ENCODE measurements at regions not wholly inside any gene's neighbourhood (a gene's known extent, or its start where the extent isn't known, plus 50 kb on each side); places are given as distances from the start of the nearest gene placed in this dataset.

DNA sequence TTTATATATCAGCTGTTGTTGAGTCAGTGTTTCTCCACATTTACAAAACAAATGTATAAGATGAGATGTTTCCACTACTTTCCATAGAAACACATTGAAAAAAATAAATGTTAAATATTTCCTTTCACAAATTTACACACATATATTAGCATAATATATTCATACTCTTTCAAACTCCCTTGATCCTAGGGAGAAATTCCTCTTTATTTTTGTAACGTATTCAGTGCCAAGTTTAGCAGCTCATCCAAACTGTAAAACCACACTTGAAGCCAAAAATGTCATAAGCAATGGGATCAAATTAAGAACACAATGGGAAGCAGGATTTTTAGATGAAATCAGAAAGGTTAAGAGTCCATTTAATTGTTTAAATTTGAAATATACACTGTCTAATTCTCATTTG, 381.1 kb upstream of the MAD2L1 start:
- Histone ChIP-seq H3K36me3 (ENCODE audit: insufficient read depth, low read length) (no peaks in the 10 kb centered on the region), H3F3A (ENCODE audit: insufficient read depth, low read length, poor library complexity, severe bottlenecking) (no peaks in the 10 kb centered on the region), H4K20me1 (ENCODE audit: insufficient read depth) (no peaks in the 10 kb centered on the region), H3K4me2 (ENCODE audit: low read length) (no peak overlapping the region), H3K79me2 (replicated peaks; ENCODE audit: insufficient read depth, low read length) (no peaks in the 10 kb centered on the region), H3K27me3 (ENCODE audit: insufficient read depth, low read depth, low read length) (no peaks in the 10 kb centered on the region), H3K9ac (ENCODE audit: low read length) (no peak overlapping the region), H3K27ac (ENCODE audit: low read length) (no peak overlapping the region), H3K4me3 (ENCODE audit: low read length) (no peak overlapping the region), H3K9me3 (ENCODE audit: low read length) (no peaks in the 10 kb centered on the region), H2AFZ (ENCODE audit: low read depth, low read length) (no peak overlapping the region), H3K9me2 (ENCODE audit: insufficient read depth, low read length) (no peaks in the 10 kb centered on the region)
- TF ChIP-seq SMC3 (conservative IDR thresholded peaks at IDR 0.05; ENCODE audit: poor library complexity): no peak
- no peak for TF ChIP-seq EZH2 (IDR thresholded peaks at IDR 0.05; ENCODE audit: borderline replicate concordance, insufficient read depth, low read length, poor library complexity, severe bottlenecking)
- no peak for TF ChIP-seq CTCF (IDR thresholded peaks at IDR 0.05; ENCODE audit: poor library complexity, severe bottlenecking)
- TF ChIP-seq, protein P1, sequence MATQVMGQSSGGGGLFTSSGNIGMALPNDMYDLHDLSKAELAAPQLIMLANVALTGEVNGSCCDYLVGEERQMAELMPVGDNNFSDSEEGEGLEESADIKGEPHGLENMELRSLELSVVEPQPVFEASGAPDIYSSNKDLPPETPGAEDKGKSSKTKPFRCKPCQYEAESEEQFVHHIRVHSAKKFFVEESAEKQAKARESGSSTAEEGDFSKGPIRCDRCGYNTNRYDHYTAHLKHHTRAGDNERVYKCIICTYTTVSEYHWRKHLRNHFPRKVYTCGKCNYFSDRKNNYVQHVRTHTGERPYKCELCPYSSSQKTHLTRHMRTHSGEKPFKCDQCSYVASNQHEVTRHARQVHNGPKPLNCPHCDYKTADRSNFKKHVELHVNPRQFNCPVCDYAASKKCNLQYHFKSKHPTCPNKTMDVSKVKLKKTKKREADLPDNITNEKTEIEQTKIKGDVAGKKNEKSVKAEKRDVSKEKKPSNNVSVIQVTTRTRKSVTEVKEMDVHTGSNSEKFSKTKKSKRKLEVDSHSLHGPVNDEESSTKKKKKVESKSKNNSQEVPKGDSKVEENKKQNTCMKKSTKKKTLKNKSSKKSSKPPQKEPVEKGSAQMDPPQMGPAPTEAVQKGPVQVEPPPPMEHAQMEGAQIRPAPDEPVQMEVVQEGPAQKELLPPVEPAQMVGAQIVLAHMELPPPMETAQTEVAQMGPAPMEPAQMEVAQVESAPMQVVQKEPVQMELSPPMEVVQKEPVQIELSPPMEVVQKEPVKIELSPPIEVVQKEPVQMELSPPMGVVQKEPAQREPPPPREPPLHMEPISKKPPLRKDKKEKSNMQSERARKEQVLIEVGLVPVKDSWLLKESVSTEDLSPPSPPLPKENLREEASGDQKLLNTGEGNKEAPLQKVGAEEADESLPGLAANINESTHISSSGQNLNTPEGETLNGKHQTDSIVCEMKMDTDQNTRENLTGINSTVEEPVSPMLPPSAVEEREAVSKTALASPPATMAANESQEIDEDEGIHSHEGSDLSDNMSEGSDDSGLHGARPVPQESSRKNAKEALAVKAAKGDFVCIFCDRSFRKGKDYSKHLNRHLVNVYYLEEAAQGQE (IDR thresholded peaks at IDR 0.05; ENCODE audit: borderline replicate concordance): no peak
- TF ChIP-seq TAF1 (IDR thresholded peaks at IDR 0.05; ENCODE audit: low read depth): no peak

DNA sequence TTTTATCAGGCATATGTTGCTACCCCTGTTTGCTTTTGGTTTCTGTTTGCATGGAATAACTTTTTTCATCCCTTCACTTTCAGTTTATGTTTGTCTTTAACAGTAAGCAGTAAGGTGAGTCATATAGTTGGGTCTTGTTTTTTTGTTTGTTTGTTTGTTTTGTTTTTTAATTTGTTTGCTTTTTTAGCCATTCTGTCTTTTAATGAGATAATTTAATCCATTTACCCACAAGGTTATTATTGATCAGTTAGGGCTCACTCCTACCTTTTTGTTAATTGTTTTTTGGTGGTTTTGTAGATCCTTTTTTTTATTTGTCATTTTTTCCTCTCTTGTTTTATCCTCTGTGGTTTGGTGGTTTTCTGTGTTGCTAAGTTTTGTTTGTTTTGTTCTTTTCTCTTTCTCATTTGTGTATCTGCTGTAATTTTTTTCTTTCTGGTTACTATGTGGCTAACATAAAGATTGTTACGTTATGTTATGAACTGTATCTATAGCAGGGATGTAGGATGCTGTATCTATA, 379.5 kb upstream of the MAD2L1 start:
- Histone ChIP-seq H3K9me3 (ENCODE audit: low read length) (no peaks in the 10 kb centered on the region), H2AFZ (ENCODE audit: low read depth, low read length) (no peak overlapping the region), H3K4me2 (ENCODE audit: low read length) (no peak overlapping the region), H3K4me3 (ENCODE audit: low read length) (no peak overlapping the region), H3K79me2 (replicated peaks; ENCODE audit: insufficient read depth, low read length) (no peaks in the 10 kb centered on the region), H3K36me3 (ENCODE audit: insufficient read depth, low read length) (no peaks in the 10 kb centered on the region), H3K27me3 (ENCODE audit: insufficient read depth, low read depth, low read length) (no peaks in the 10 kb centered on the region), H3F3A (ENCODE audit: insufficient read depth, low read length, poor library complexity, severe bottlenecking) (no peaks in the 10 kb centered on the region), H4K20me1 (ENCODE audit: insufficient read depth) (no peaks in the 10 kb centered on the region), H3K9ac (ENCODE audit: low read length) (no peak overlapping the region), H3K9me2 (ENCODE audit: insufficient read depth, low read length) (no peaks in the 10 kb centered on the region), H3K27ac (ENCODE audit: low read length) (no peak overlapping the region)
- no peak for TF ChIP-seq MXI1 (conservative IDR thresholded peaks at IDR 0.05; ENCODE audit: poor library complexity, severe bottlenecking)
- no peak for TF ChIP-seq RAD21 (conservative IDR thresholded peaks at IDR 0.05)
- TF ChIP-seq POLR2AphosphoS5 (IDR thresholded peaks at IDR 0.05): no peak
- TF ChIP-seq EZH2 (IDR thresholded peaks at IDR 0.05; ENCODE audit: borderline replicate concordance, insufficient read depth, low read length, poor library complexity, severe bottlenecking): no peak
- TF ChIP-seq, protein P1 (IDR thresholded peaks at IDR 0.05; ENCODE audit: borderline replicate concordance): no peak
- TF ChIP-seq CTCF (IDR thresholded peaks at IDR 0.05; ENCODE audit: poor library complexity, severe bottlenecking): no peak
- no peak for TF ChIP-seq TAF1 (IDR thresholded peaks at IDR 0.05; ENCODE audit: low read depth)
- TF ChIP-seq EP300 (conservative IDR thresholded peaks at IDR 0.05; ENCODE audit: poor library complexity, severe bottlenecking): no peak
- TF ChIP-seq SMC3 (conservative IDR thresholded peaks at IDR 0.05; ENCODE audit: poor library complexity): no peak
